Aorta (tissue), 5 donors: ENCODE measurements at regions not wholly inside any gene's neighbourhood (a gene's known extent, or its start where the extent isn't known, plus 50 kb on each side); places are given as distances from the start of the nearest gene placed in this dataset.

Experiments
- ATAC-seq: fragments of 200-7000 bp; cut with Tn5 transposase; one replicate; pipeline ENCODE4 v1.9.1; 2022; ENCODE audit warnings: moderate library complexity; ENCODE audit not compliant: low FRiP score
- DNase-seq, 2 donors: peaks; one replicate each; pipeline ENCODE4 v3.0.0-alpha.2; 2020
- H3K27ac ChIP-seq, 2 donors: one replicate each; pipeline ENCODE4 v1.5.1; 2013; ENCODE audit warnings: low read length in 2 of 2, mild to moderate bottlenecking in 2 of 2, moderate library complexity in 2 of 2, control low read depth in 1 of 2, inconsistent platforms in 1 of 2, low read depth in 1 of 2
- H3K27me3 ChIP-seq, 2 donors: one replicate each; pipeline ENCODE4 v1.6.1; 2013; ENCODE audit warnings: control low read depth in 1 of 2, low read length in 1 of 2, mild to moderate bottlenecking in 1 of 2, moderate library complexity in 1 of 2; ENCODE audit not compliant: insufficient read depth in 2 of 2, control insufficient read depth in 1 of 2
- H3K36me3 ChIP-seq, 2 donors: one replicate each; pipeline ENCODE4 v1.6.1; 2013; ENCODE audit warnings: control low read depth in 1 of 2, low read length in 1 of 2, mild to moderate bottlenecking in 1 of 2; ENCODE audit not compliant: insufficient read depth in 2 of 2, control insufficient read depth in 1 of 2
- H3K4me1 ChIP-seq, 2 donors: one replicate each; pipeline ENCODE4 v1.6.1; 2013; ENCODE audit warnings: low read length in 2 of 2, control low read depth in 1 of 2, mild to moderate bottlenecking in 1 of 2, moderate library complexity in 1 of 2; ENCODE audit not compliant: insufficient read depth in 2 of 2, control insufficient read depth in 1 of 2
- H3K4me3 ChIP-seq, 2 donors: one replicate each; pipeline ENCODE4 v1.5.1; 2013; ENCODE audit warnings: low read length in 2 of 2, control low read depth in 1 of 2, mild to moderate bottlenecking in 1 of 2
- H3K9me3 ChIP-seq: one replicate; pipeline ENCODE4 v1.6.1; 2013; ENCODE audit warnings: mild to moderate bottlenecking, low read length; ENCODE audit not compliant: control insufficient read depth
- WGBS, 2 donors: extraction: QIAGEN DNeasy Blood & Tissue Kit; methylation state at CpG; one replicate each; pipeline ENCODE4 v1.1.7; 2013; 5-methylcytosine and 5-hydroxymethylcytosine counted together
- intact Hi-C, 2 donors: fragments of 100-400 bp; cut with DNase I; formaldehyde crosslinking; loops; one replicate each; pipeline versions ENCODE4 v1.14.2 to v1.15.0; 2022
- donor health status: healthy with polysubstance abuse.
- donor health status: Bipolar disorder and iron deficiency.
- donor health status: DM: no; HTN: no; CAD: no.
- donor health status: DM: no; HTN: no; CAD: no.
- donor health status: DM: yes; HTN: yes; CAD: no.

DNA sequence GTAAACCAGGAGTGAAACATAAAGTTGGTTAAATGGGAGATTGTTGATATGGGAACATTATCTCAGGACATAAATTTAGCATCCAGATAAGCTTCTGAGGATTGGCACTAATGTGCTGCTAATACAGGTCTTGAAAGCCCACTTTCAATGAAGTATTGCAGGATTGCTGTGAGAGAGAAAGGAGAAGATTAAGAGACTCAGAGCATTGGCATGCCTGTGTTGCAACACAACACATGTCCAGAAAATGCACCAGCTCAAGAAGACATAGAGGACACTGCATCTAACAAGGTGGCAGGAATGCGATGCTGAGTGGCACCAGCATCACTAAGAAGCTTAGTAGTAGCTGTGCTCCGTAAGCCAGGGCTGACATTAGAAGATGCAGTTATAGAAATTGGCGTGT is 728.9 kb downstream of the SUCLG1 start:
- no peak for DNase-seq
- H3K4me1 ChIP-seq = no peaks in the 10 kb centered on the region
- H3K9me3 ChIP-seq = no peaks in the 10 kb centered on the region
- no peaks in the 10 kb centered on the region for H3K36me3 ChIP-seq
- H3K27ac ChIP-seq = no peak overlapping the region
- H3K27me3 ChIP-seq = no peaks in the 10 kb centered on the region
- H3K4me3 ChIP-seq = no peak overlapping the region
- ATAC-seq = no peak
- 84% methylated on average over 3 of the region's 3 CpGs for WGBS, 2 donors
- intact Hi-C loops = no loop called here

DNA sequence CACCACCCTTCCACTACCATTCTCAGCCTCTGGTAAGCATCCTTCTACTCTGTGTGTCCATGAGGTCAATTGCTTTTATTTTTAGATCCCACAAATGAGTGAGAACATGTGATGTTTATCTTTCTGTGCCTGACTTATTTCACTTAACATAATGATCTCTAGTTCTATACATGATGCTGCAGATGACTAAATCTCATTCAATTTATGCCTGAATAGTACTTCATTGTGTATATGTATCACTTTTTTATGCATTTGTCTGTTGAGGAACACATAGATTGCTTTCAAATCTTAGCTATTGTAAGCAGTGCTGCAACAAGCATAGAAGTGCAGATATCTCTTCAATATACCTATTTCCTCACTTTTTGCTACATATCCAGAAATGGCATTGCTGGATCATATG is 733.3 kb downstream of the SUCLG1 start:
- no peak overlapping the region for H3K27ac ChIP-seq
- no peak overlapping the region for H3K4me3 ChIP-seq
- no peaks in the 10 kb centered on the region for H3K4me1 ChIP-seq
- ATAC-seq (no peak), DNase-seq (no peak)
- H3K27me3 ChIP-seq = no peaks in the 10 kb centered on the region
- intact Hi-C loops = no loop called here
- H3K9me3 ChIP-seq = no peaks in the 10 kb centered on the region
- H3K36me3 ChIP-seq = no peaks in the 10 kb centered on the region

DNA sequence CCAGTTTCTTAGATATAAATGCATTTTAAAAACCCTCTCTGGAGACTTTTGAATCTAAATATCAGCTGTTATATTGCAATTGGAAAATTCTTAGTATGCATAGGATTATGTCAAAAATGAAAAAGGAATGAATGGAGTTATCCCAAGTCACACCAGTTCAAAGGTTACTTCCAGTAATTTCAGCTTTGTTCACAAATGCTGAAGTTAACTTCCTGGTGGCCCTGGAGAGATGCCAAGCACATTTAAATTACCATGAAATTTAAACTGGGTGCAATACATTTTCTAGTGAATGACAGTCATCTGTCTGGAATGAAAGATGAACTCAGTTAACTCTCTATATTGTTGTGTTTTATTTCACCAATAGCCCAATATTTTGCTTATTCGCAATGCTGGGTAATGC is 753.9 kb downstream of the SUCLG1 start:
- WGBS, 2 donors = 88 to 97% methylated on average over 1 of the region's 1 CpG

DNA sequence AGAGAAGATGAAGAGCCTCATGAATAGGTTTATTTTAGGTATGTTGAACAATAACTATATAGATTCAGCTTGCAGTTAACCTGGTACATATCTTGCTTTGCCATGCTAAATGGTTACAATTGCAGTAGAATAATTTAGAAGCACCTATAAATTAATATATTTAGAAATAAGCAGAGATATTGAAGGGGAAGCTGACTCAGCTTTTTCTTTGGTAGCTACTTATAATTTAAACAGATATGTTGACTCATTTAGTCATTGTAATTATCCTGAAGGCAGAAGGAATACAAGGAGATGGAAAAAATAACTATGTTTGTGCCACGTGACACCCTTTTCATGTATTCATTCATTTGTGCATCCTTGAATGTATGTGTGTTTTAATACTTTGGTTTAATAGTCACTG is 755.5 kb downstream of the SUCLG1 start:
- Histone ChIP-seq H3K4me3 (no peak overlapping the region), H3K4me1 (no peaks in the 10 kb centered on the region), H3K36me3 (no peaks in the 10 kb centered on the region), H3K9me3 (no peaks in the 10 kb centered on the region), H3K27ac (no peak overlapping the region), H3K27me3 (no peaks in the 10 kb centered on the region)
- intact Hi-C loops = no loop called here
- 80 to 81% methylated on average over 1 of the region's 1 CpG for WGBS, 2 donors
- ATAC-seq (no peak), DNase-seq (no peak)

More for the DNA sequence above, 753.9 kb downstream of the SUCLG1 start:
- ATAC-seq (no peak), DNase-seq (no peak)
- no peaks in the 10 kb centered on the region for H3K27me3 ChIP-seq
- H3K27ac ChIP-seq = no peak overlapping the region
- H3K36me3 ChIP-seq = no peaks in the 10 kb centered on the region
- H3K4me1 ChIP-seq = no peaks in the 10 kb centered on the region
- intact Hi-C loops = no loop called here
- H3K4me3 ChIP-seq = no peak overlapping the region
- H3K9me3 ChIP-seq = no peaks in the 10 kb centered on the region

DNA sequence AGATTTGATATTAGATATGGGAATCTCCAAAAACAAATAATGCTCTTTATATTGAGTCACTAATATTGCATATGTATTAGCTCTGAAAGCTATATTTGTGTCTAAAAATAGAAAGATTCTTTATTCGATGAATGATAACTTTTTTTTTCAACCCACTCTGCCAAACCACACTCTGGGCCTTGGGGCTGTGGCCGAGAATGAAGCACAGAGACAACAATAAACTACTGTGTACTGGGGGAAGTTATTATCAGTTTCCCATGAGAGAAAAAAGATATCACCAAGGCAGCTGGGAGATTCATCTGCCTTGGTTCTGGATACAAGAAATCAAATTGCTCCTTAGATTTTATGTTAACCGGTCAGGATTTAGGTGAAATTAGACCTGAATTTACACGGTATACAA is 762.2 kb downstream of the SUCLG1 start:
- DNase-seq = no peak
- Histone ChIP-seq H3K27me3 (no peaks in the 10 kb centered on the region), H3K4me1 (no peaks in the 10 kb centered on the region), H3K27ac (no peak overlapping the region), H3K36me3 (no peaks in the 10 kb centered on the region), H3K9me3 (no peaks in the 10 kb centered on the region), H3K4me3 (no peak overlapping the region)
- no peak for ATAC-seq
- WGBS, 2 donors = 60 to 69% methylated on average over 4 of the region's 4 CpGs
- intact Hi-C loops = no loop called here

DNA sequence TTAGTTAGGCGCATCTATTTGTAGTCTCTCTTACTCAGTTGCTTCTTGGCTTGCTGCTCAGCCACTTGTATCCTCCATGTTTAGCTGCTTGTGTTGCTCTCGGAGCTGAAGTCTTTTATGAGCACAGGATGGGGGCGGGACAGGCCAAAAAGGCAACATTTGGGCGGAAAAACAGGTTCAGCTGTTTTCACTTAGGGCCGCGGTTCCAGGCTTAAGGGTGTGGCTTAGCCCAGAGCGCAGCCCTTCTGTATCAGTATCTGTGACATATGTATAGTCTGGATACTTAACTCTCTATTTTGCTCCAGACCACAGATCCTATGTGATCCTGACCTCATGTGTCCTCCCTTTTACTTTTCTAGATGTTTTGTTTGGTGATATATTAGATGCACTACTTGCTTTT is 763.5 kb downstream of the SUCLG1 start:
- no peaks in the 10 kb centered on the region for H3K36me3 ChIP-seq
- intact Hi-C loops = no loop called here
- H3K4me1 ChIP-seq = no peaks in the 10 kb centered on the region

DNA sequence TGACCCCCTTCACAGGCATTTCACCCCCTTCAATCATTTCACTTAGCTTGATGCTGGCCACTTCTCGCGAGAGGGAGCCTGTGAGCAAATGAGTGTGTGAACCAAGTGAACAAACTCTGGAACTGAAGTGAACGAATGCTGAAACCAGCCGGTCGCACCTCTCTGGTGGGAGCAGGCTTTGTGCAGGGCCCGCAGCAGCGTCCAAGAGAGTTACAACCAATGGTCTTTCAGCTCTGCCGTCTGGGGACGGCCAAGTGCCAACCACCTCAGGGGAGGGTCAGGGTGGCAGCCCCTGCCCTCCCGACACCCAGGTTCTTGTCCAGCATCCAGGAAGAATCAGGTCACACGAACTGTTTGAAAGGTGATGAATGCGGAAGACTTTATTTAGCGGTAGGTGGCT is 764.0 kb downstream of the SUCLG1 start:
- Histone ChIP-seq H3K4me1 (no peaks in the 10 kb centered on the region), H3K27ac (no peak overlapping the region), H3K36me3 (no peaks in the 10 kb centered on the region), H3K9me3 (no peaks in the 10 kb centered on the region), H3K4me3 (no peak overlapping the region), H3K27me3 (no peaks in the 10 kb centered on the region)
- WGBS, 2 donors = 87 to 94% methylated on average over 13 of the region's 13 CpGs
- DNase-seq = no peak
- ATAC-seq = no peak
- intact Hi-C loops = no loop called here

More for the DNA sequence above, 763.5 kb downstream of the SUCLG1 start:
- ATAC-seq = no peak
- Histone ChIP-seq H3K27ac (no peak overlapping the region), H3K4me3 (no peak overlapping the region), H3K9me3 (no peaks in the 10 kb centered on the region), H3K27me3 (no peaks in the 10 kb centered on the region)
- DNase-seq = no peak
- WGBS, 2 donors = 87 to 90% methylated on average over 7 of the region's 7 CpGs

DNA sequence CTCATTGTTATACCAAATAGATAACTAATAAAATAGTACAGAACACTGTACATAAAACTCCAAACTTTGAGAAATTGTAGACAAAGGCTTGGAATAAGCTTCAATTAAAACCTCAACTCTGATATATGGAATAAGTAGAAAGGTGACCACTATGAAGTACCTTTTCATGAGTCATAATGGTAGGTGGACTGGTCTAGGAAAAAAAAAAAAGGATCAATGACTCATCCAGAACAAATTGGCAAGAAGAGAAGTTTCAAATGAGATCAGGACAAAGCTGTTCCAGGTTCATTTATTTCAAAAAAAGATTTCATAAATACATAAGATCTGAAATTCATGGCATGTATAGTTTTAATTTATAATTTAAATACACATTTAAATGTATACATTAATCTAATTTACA is 769.7 kb downstream of the SUCLG1 start:
- no peak for ATAC-seq
- intact Hi-C loops = no loop called here

DNA sequence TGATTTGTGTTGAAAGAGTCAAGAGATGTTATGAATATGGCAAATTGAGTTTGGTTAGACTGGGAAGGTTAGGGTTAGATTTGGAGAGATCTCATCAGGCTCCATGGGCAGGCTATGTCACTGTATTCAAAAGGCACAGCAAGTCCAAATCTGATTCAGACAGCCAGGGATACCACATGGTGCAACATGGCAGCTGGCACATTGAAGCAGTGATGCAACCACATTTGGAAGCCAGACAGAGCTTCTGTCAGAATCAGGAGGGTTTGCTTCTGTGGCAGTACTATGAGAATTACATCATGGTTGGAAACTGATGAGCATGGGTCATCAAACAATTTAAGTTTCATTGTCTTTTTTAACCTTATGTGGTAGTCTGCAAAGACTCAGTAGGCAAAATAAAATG is 772.2 kb downstream of the SUCLG1 start:
- H3K9me3 ChIP-seq = no peaks in the 10 kb centered on the region
- ATAC-seq (no peak), DNase-seq (no peak)
- no peaks in the 10 kb centered on the region for H3K4me1 ChIP-seq
- H3K36me3 ChIP-seq = no peaks in the 10 kb centered on the region
- no peak overlapping the region for H3K4me3 ChIP-seq
- intact Hi-C loops = no loop called here
- no peak overlapping the region for H3K27ac ChIP-seq
- no peaks in the 10 kb centered on the region for H3K27me3 ChIP-seq

More for the DNA sequence above, 769.7 kb downstream of the SUCLG1 start:
- Histone ChIP-seq H3K4me1 (no peaks in the 10 kb centered on the region), H3K36me3 (no peaks in the 10 kb centered on the region), H3K4me3 (no peak overlapping the region), H3K9me3 (no peaks in the 10 kb centered on the region), H3K27ac (no peak overlapping the region), H3K27me3 (no peaks in the 10 kb centered on the region)
- no peak for DNase-seq

DNA sequence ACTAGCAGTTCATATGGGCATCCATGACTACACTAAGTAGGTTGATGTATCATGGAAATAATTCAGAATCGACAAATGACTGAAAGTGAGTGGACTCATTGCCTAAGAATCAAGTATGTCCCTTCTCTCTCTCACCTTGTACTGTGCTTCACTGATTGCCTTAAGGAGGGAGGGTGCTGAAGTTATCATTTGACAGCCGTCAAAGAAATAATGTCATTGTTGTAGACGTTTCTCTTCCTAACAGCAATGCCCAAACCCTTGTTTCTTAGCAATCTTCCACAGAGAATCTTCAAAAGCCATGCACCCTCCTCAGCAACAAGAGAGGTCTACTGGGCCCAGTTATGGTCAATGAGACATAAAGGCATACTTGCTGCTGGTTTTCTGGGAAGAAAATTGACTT is 785.0 kb downstream of the SUCLG1 start:
- no peak for DNase-seq
- Histone ChIP-seq H3K27ac (no peak overlapping the region), H3K27me3 (no peaks in the 10 kb centered on the region), H3K9me3 (no peaks in the 10 kb centered on the region), H3K4me1 (no peaks in the 10 kb centered on the region), H3K36me3 (no peaks in the 10 kb centered on the region), H3K4me3 (no peak overlapping the region)
- intact Hi-C loops = no loop called here
- ATAC-seq = no peak
- 84 to 87% methylated on average over 3 of the region's 3 CpGs for WGBS, 2 donors
